ENCODE measurements at regions not wholly inside any gene's neighbourhood (a gene's known extent, or its start where the extent isn't known, plus 50 kb on each side); places are given as distances from the start of the nearest gene placed in this dataset.

- TF ChIP-seq CTCF (IDR thresholded peaks at IDR 0.05), result no peak
Observed at GRCh38 chr7:27412164-27412563, 169.6 kb downstream of the EVX1 start.

GRCh38 chr7:27418541-27418940, 175.9 kb downstream of the EVX1 start:
- TF ChIP-seq CTCF (IDR thresholded peaks at IDR 0.05), result no peak

- no peak for TF ChIP-seq CTCF (IDR thresholded peaks at IDR 0.05)
Observed at GRCh38 chr7:27419581-27420177, 177.1 kb downstream of the EVX1 start.

- TF ChIP-seq CTCF (IDR thresholded peaks at IDR 0.05), result no peak
Observed at GRCh38 chr7:27420702-27421101, 178.1 kb downstream of the EVX1 start.

GRCh38 chr7:27423290-27423689, 180.7 kb downstream of the EVX1 start:
- TF ChIP-seq CTCF (IDR thresholded peaks at IDR 0.05), result no peak

GRCh38 chr7:27423821-27424220, 181.2 kb downstream of the EVX1 start:
- TF ChIP-seq CTCF (IDR thresholded peaks at IDR 0.05), result no peak

- TF ChIP-seq CTCF (IDR thresholded peaks at IDR 0.05), result no peak
Observed at GRCh38 chr7:27424231-27424630, 181.6 kb downstream of the EVX1 start.

- no peak for TF ChIP-seq CTCF (IDR thresholded peaks at IDR 0.05)
Observed at GRCh38 chr7:27424749-27425148, 182.1 kb downstream of the EVX1 start.

Data from LNCAP (cell line).